HCT116 (cell line): ENCODE measurements at regions not wholly inside any gene's neighbourhood (a gene's known extent, or its start where the extent isn't known, plus 50 kb on each side); places are given as distances from the start of the nearest gene placed in this dataset.

ENCODE experiments used
- ATAC-seq: fragments of 200-7000 bp; cut with Tn5 transposase; 2 replicates; pipeline ENCODE4 v1.9.1; 2020; ENCODE audit warnings: mild to moderate bottlenecking, moderate library complexity
- BruUV-seq: library from RNA; stranded (reverse); fragments of 400-500 nt; replicated peaks from 2 replicates; lab custom pipeline; 2021; lab: Mats Ljungman, UMichigan
- CTCF ChIA-PET: fragments of 300-600 bp; sonication (Branson Sonifier 250); formaldehyde crosslinking; loops from one replicate; lab custom pipeline; 2021; ENCODE audit warnings: antibody characterized with exemption; lab: Charles Lee
- POLR2A ChIA-PET: fragments of 300-600, 350-600 bp; sonication (Branson Sonifier 250); formaldehyde crosslinking; loops from one replicate; lab custom pipeline; 2021; ENCODE audit warnings: antibody characterized with exemption; lab: Charles Lee
- RAD21 ChIA-PET, 2 experiments: fragments of 300-600 bp; sonication (Branson Sonifier 250); formaldehyde crosslinking; loops; one replicate each; lab custom pipeline; 2023; ENCODE audit warnings: low total read pairs in 2 of 2; ENCODE audit not compliant: uncharacterized antibody in 2 of 2, unreplicated experiment in 2 of 2, low non-redundant PET in 1 of 2; lab: Charles Lee
- DNase-seq: peaks from one replicate; pipeline ENCODE4 v3.0.0-alpha.2; 2010; ENCODE audit warnings: low read depth, low spot score
- H2AFZ ChIP-seq: fragments of 200-600 bp; shearing (Covaris generic), sonication (generic); 2 replicates; pipeline ENCODE4 v1.6.1; 2017; ENCODE audit warnings: low read depth, mixed run types, mixed read lengths, antibody characterized with exemption, low read length; ENCODE audit not compliant: poor library complexity, severe bottlenecking
- H3K27ac ChIP-seq: 2 replicates; pipeline ENCODE4 v1.5.1; 2012; ENCODE audit warnings: low read depth, low read length
- H3K27me3 ChIP-seq: fragments of 200-600 bp; sonication (generic); 2 replicates; pipeline ENCODE4 v1.6.1; 2016; ENCODE audit warnings: mixed run types, low read length, mixed read lengths; ENCODE audit not compliant: insufficient read depth
- H3K36me3 ChIP-seq, 2 experiments: fragments of 200-500 bp in 1 of 2; fragments of 200-600 bp in 1 of 2; sonication (Bioruptor generic) in 1 of 2; sonication (generic) in 1 of 2; 2 replicates each; pipeline versions ENCODE4 v1.5.1 to v1.6.1; 2014 to 2016; ENCODE audit warnings: low read length in 2 of 2, inconsistent platforms in 1 of 2, mixed read lengths in 1 of 2, mixed run types in 1 of 2; ENCODE audit not compliant: insufficient read depth in 2 of 2, control insufficient read depth in 1 of 2
- H3K4me1 ChIP-seq, 2 experiments: fragments of 200-600 bp in 1 of 2; sonication (generic) in 1 of 2; 2 replicates each; pipeline versions ENCODE4 v1.5.1 to v1.6.1; 2012 to 2017; ENCODE audit warnings: low read length in 2 of 2, inconsistent platforms in 1 of 2, mild to moderate bottlenecking in 1 of 2, mixed read lengths in 1 of 2, mixed run types in 1 of 2, moderate library complexity in 1 of 2; ENCODE audit not compliant: insufficient read depth in 2 of 2, control insufficient read depth in 1 of 2
- H3K4me2 ChIP-seq: fragments of 200-600 bp; sonication (generic); 2 replicates; pipeline ENCODE4 v1.6.1; 2017; ENCODE audit warnings: mixed run types, low read length, mixed read lengths
- H3K4me3 ChIP-seq, 2 experiments: fragments of 200-600 bp in 1 of 2; sonication (generic) in 1 of 2; replicated peaks in 1 of 2; 2 replicates each; pipeline ENCODE4 v1.5.1; 2011 to 2016; ENCODE audit warnings: low read length in 2 of 2, control low read depth in 1 of 2, low read depth in 1 of 2, mild to moderate bottlenecking in 1 of 2, mixed read lengths in 1 of 2, mixed run types in 1 of 2
- H3K79me2 ChIP-seq: fragments of 200-600 bp; sonication (generic); 2 replicates; pipeline ENCODE4 v1.6.1; 2017; ENCODE audit warnings: mild to moderate bottlenecking, mixed run types, low read length, moderate library complexity, mixed read lengths; ENCODE audit not compliant: insufficient read depth
- H3K9ac ChIP-seq: fragments of 200-600 bp; sonication (generic); 2 replicates; pipeline ENCODE4 v1.6.1; 2016; ENCODE audit warnings: low read length, mixed read lengths
- H3K9me2 ChIP-seq: fragments of 200-600 bp; sonication (generic), shearing (Covaris generic); 2 replicates; pipeline ENCODE4 v1.6.1; 2017; ENCODE audit warnings: mixed run types, mild to moderate bottlenecking, moderate library complexity; ENCODE audit not compliant: insufficient read depth
- H3K9me3 ChIP-seq, 2 experiments: fragments of 200-500 bp in 1 of 2; fragments of 200-600 bp in 1 of 2; sonication (Bioruptor generic) in 1 of 2; sonication (generic) in 1 of 2; 2 replicates each; pipeline ENCODE4 v1.6.1; 2014 to 2017; ENCODE audit warnings: low read length in 2 of 2, mixed read lengths in 2 of 2, inconsistent platforms in 1 of 2, low read depth in 1 of 2, mild to moderate bottlenecking in 1 of 2, mixed run types in 1 of 2, moderate library complexity in 1 of 2; ENCODE audit not compliant: control insufficient read depth in 1 of 2, insufficient read depth in 1 of 2
- H4K20me1 ChIP-seq: fragments of 200-600 bp; sonication (generic), shearing (Covaris generic); 2 replicates; pipeline ENCODE4 v1.6.1; 2017; ENCODE audit warnings: mixed run types, mild to moderate bottlenecking, moderate library complexity; ENCODE audit not compliant: insufficient read depth
- CBX3 ChIP-seq: IDR thresholded peaks from 2 replicates; pipeline ENCODE4 v1.6.1; 2012; ENCODE audit warnings: low read depth
- CEBPB ChIP-seq: IDR thresholded peaks from 2 replicates; pipeline ENCODE4 v1.6.1; 2012; ENCODE audit warnings: low read depth
- ELF1 ChIP-seq: IDR thresholded peaks from 2 replicates; pipeline ENCODE4 v1.6.1; 2012; ENCODE audit warnings: low read depth, borderline replicate concordance
- EZH2 ChIP-seq: fragments of 200-600 bp; sonication (generic); IDR thresholded peaks from 2 replicates; pipeline ENCODE4 v1.6.1; 2017; ENCODE audit warnings: antibody characterized with exemption, mixed run types
- FOSL1 ChIP-seq: IDR thresholded peaks from 2 replicates; pipeline ENCODE4 v1.6.1; 2012; ENCODE audit warnings: low read depth
- MAX ChIP-seq: IDR thresholded peaks from 2 replicates; pipeline ENCODE4 v1.6.1; 2012
- POLR2A ChIP-seq: IDR thresholded peaks from 2 replicates; pipeline ENCODE4 v1.7.0; 2011; ENCODE audit warnings: borderline replicate concordance; ENCODE audit not compliant: insufficient read depth, insufficient read length; ENCODE audit errors: extremely low read depth
- POLR2AphosphoS5 ChIP-seq: IDR thresholded peaks from 2 replicates; pipeline ENCODE4 v1.6.1; 2011; ENCODE audit warnings: mild to moderate bottlenecking, low read depth, low read length, moderate library complexity
- RAD21 ChIP-seq: IDR thresholded peaks from 2 replicates; pipeline ENCODE4 v1.6.1; 2012; ENCODE audit warnings: low read depth, mild to moderate bottlenecking
- TCF7L2 ChIP-seq: IDR thresholded peaks from 2 replicates; pipeline ENCODE4 v1.7.0; 2011; ENCODE audit warnings: borderline replicate concordance, inconsistent platforms; ENCODE audit not compliant: insufficient read depth, insufficient read length; ENCODE audit errors: extremely low read depth
- YY1 ChIP-seq: IDR thresholded peaks from 2 replicates; pipeline ENCODE4 v1.6.1; 2011; ENCODE audit warnings: low read length, low read depth, moderate library complexity, mild to moderate bottlenecking; ENCODE audit not compliant: insufficient replicate concordance; ENCODE audit errors: extremely low read depth
- intact Hi-C: fragments of 100-400 bp; cut with micrococcal nuclease; formaldehyde crosslinking; loops from 2 replicates; pipeline ENCODE4 v1.10.0; 2022
- TF ChIP-seq, protein P1 (sequence below): IDR thresholded peaks from 2 replicates; pipeline ENCODE4 v1.6.1; 2011; ENCODE audit warnings: mild to moderate bottlenecking, low read length, moderate library complexity; ENCODE audit not compliant: insufficient replicate concordance; ENCODE audit errors: extremely low read depth

DNA sequence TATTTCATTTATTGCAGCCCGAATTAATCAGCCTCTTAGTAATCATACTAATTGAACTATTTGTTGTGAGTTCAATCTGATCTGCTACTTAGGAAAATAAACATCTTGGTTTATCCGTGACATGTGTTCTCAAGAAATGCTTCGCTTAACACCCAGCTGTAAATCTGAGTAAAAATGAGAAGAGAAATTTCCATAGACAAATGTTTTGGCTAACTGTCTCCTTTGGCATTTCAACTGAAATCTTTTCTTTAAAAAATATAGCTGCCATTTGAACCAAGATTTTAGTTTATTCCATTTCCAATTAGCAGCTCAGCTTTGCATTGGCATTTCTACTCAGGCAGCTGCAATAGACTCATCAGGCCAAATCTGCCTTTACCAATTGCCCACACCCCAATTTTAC lies 180.5 kb upstream of the PTER start:
- Histone ChIP-seq H4K20me1 (no peaks in the 10 kb centered on the region), H3K79me2 (no peaks in the 10 kb centered on the region), H3K9me3 (no peaks in the 10 kb centered on the region), H3K27ac (no peak overlapping the region), H3K4me3 (no peak overlapping the region)
- POLR2A ChIA-PET: no interaction called here
- no peak for DNase-seq
- BruUV-seq: no TSS peak
- TF ChIP-seq MAX (no peak), RAD21 (no peak), CEBPB (no peak), FOSL1 (no peak), POLR2AphosphoS5 (no peak), CBX3 (no peak), EZH2 (no peak), ELF1 (no peak), YY1 (no peak), POLR2A (no peak), TCF7L2 (no peak)
- TF ChIP-seq, protein P1, sequence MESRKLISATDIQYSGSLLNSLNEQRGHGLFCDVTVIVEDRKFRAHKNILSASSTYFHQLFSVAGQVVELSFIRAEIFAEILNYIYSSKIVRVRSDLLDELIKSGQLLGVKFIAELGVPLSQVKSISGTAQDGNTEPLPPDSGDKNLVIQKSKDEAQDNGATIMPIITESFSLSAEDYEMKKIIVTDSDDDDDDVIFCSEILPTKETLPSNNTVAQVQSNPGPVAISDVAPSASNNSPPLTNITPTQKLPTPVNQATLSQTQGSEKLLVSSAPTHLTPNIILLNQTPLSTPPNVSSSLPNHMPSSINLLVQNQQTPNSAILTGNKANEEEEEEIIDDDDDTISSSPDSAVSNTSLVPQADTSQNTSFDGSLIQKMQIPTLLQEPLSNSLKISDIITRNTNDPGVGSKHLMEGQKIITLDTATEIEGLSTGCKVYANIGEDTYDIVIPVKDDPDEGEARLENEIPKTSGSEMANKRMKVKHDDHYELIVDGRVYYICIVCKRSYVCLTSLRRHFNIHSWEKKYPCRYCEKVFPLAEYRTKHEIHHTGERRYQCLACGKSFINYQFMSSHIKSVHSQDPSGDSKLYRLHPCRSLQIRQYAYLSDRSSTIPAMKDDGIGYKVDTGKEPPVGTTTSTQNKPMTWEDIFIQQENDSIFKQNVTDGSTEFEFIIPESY: no peak
- TF ChIP-seq, all 23 proteins: peak for 0
- no peak overlapping the region for H3K9ac ChIP-seq
- peaks cover 18% of the 10 kb centered on the region; the same call in 1 of the 2 replicates for H3K27me3 ChIP-seq
- H2AFZ ChIP-seq: no peak overlapping the region
- no peak overlapping the region for H3K4me2 ChIP-seq
- H3K4me1 ChIP-seq: no peaks in the 10 kb centered on the region
- RAD21 ChIA-PET: no interaction called here
- CTCF ChIA-PET: no interaction called here
- no peak for ATAC-seq
- intact Hi-C loops: no loop called here
- H3K36me3 ChIP-seq: no peaks in the 10 kb centered on the region; a peak in 1 of 4 replicates
- H3K9me2 ChIP-seq: no peaks in the 10 kb centered on the region
